A673 (cell line): ENCODE measurements at regions not wholly inside any gene's neighbourhood (a gene's known extent, or its start where the extent isn't known, plus 50 kb on each side); places are given as distances from the start of the nearest gene placed in this dataset.

Experiments
- EZH2 ChIP-seq: fragments of 200-600 bp; sonication (generic); IDR thresholded peaks from 2 replicates; pipeline ENCODE4 v1.6.1; 2017; ENCODE audit warnings: borderline replicate concordance, low read depth, mild to moderate bottlenecking, mixed read lengths, antibody characterized with exemption, low read length; ENCODE audit not compliant: poor library complexity, severe bottlenecking
- TF ChIP-seq, protein P1 (sequence below): fragments of 300-800, 200-600 bp; sonication (generic); conservative IDR thresholded peaks from 2 replicates; pipeline ENCODE4 v1.5.1; 2017; ENCODE audit warnings: low read depth, mild to moderate bottlenecking, antibody characterized with exemption, low read length, moderate library complexity, mixed read lengths

DNA sequence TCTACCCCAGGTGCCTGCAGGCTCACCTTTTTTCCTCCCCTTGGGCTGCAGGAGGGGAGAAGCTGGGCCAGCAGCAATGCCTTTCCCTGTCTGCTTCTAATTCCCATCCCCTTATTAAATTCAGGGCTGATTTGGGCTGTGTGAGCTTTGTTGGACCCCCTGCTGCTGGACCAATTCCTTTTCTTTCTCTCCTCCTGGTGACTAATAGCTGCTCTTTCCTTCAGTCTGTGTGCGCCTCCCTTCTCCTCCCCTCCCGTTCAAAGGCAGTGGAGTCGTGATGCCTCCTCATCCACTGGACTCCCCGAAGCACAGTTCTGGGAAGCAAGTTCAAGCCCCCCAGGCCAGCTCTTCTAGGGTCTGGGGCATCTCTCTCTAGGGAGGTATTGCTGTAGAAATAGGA is 567.9 kb upstream of the CADM1 start:
- TF ChIP-seq, protein P1, sequence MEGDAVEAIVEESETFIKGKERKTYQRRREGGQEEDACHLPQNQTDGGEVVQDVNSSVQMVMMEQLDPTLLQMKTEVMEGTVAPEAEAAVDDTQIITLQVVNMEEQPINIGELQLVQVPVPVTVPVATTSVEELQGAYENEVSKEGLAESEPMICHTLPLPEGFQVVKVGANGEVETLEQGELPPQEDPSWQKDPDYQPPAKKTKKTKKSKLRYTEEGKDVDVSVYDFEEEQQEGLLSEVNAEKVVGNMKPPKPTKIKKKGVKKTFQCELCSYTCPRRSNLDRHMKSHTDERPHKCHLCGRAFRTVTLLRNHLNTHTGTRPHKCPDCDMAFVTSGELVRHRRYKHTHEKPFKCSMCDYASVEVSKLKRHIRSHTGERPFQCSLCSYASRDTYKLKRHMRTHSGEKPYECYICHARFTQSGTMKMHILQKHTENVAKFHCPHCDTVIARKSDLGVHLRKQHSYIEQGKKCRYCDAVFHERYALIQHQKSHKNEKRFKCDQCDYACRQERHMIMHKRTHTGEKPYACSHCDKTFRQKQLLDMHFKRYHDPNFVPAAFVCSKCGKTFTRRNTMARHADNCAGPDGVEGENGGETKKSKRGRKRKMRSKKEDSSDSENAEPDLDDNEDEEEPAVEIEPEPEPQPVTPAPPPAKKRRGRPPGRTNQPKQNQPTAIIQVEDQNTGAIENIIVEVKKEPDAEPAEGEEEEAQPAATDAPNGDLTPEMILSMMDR, result no peak
- no peak for TF ChIP-seq EZH2
